Choroid plexus epithelial cell (primary cell): ENCODE measurements at regions not wholly inside any gene's neighbourhood (a gene's known extent, or its start where the extent isn't known, plus 50 kb on each side); places are given as distances from the start of the nearest gene placed in this dataset.

ENCODE experiments used
- DNase-seq: peaks from one replicate; pipeline ENCODE4 v3.0.0-alpha.2; 2010; ENCODE audit warnings: low read depth
- H3K4me3 ChIP-seq: 2 replicates; pipeline ENCODE4 v1.5.1; 2011; ENCODE audit warnings: low read depth, mild to moderate bottlenecking, control low read depth, low read length, moderate library complexity
- CTCF ChIP-seq: conservative IDR thresholded peaks from 2 replicates; pipeline ENCODE4 v1.5.1; 2011; ENCODE audit warnings: low read depth, mild to moderate bottlenecking, control low read depth, inconsistent platforms, low read length, moderate library complexity

GRCh38 chr10:7473474-7473873 is 62.6 kb upstream of the SFMBT2 start:
- DNase-seq: no peak
- no peak overlapping the region for H3K4me3 ChIP-seq
- TF ChIP-seq CTCF: no peak

- no peak for DNase-seq
- TF ChIP-seq CTCF: no peak
- H3K4me3 ChIP-seq: no peak overlapping the region
Measured at GRCh38 chr10:7471720-7472367, 61.0 kb upstream of the SFMBT2 start.

- no peak overlapping the region for H3K4me3 ChIP-seq
- no peak for DNase-seq
- no peak for TF ChIP-seq CTCF
Measured at GRCh38 chr10:7470371-7470770, 59.5 kb upstream of the SFMBT2 start.

GRCh38 chr10:7467031-7467667 is 56.3 kb upstream of the SFMBT2 start:
- TF ChIP-seq CTCF: no peak
- no peak for DNase-seq
- H3K4me3 ChIP-seq: no peak overlapping the region

- no peak for DNase-seq
- H3K4me3 ChIP-seq: no peak overlapping the region
- TF ChIP-seq CTCF: no peak
Measured at GRCh38 chr10:7464691-7465090, 53.9 kb upstream of the SFMBT2 start.
